Hematopoietic multipotent progenitor cell treated with erythropoietin and hydrocortisone succinate and interleukin-3 and kit ligand, for 4 days (in vitro differentiated cells): ENCODE measurements at regions not wholly inside any gene's neighbourhood (a gene's known extent, or its start where the extent isn't known, plus 50 kb on each side); places are given as distances from the start of the nearest gene placed in this dataset.

Experiments
- DNase-seq: peaks from one replicate; pipeline ENCODE4 v3.0.0-alpha.2; 2015

DNA sequence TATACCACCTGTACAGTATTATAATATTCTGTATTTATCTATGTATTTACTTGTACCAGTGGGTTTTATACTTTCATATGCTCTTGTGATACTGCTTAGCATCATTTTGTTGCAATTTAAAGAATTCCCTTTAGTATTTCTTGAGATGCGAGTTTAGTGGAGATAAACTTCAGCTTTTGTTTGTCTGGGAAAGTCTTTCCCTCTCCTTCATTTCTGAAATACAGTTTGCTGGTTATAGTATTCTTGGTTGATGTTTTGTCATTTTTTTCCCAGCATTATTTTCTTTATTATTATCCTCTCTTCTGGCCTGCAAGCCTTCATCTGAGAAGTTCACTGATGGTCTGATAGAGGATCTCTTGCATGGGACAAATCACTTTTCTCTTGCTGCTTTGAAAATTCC is 136.6 kb upstream of the MCHR2 start:
- DNase-seq, result no peak

DNA sequence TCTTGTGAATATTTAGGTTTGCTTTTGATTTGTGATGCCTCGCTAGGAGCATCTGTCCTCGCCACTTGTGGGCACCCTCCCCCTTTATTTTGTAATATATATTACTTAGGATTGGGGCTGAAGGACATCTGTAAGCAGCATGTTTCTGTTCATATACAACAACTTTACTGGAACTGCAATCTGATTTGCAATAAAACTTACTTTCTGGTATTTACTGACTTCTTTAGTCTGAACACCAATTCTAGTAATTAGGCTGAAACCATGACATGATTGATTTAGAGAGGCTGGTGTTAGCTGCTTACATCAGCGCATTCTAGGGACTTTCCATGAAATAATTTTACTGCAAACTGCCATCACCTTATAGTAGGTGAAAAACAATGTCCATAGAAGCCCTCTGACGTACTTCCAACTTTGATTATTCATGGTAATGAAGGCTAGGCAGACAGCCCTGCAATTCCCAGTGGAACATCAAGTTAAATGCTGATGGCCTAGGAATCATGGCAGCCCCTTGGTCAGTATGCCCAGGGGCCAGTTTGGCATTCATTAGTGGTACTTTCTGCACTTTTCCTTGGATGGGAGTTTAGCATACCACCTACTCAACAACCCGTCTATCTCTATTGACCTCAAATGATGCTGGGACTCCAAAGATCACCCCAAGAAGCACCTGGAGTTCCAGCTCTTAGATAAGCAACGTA is 132.9 kb upstream of the MCHR2 start:
- DNase-seq, result no peak

DNA sequence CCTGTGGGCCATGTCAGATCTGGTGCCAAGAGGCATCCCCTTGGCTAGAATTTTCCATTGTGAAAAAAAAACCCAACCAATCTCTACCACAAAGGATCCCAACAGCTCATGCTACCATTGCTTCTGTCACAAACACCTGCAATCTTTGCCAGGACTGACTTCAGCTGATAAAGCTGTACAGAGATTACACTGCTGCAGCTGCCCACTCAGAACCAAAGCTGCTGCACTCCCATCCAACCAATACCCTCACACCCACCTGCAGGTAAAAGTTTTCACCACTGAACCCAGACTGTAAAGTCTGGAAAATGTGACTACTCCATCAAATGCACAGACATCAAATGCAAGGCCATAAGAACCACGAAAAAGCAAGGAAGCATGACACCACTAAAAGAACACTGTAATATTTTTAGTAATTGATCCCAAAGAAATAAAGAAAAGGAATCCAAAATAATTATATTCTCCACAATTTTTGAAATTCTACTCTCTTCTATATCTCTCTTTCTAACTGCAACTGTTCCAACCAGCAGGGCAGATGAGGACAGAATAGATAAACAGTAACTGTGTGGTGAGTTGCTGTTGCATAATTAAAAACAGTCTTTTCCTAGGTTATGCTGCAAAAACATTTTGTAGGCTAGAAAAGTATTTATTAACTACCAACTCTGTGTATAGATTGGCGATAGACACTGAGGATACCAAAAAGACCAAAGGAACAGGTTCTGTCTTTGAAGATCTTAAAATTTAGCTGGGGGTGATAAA is 128.0 kb upstream of the MCHR2 start:
- DNase-seq, result no peak

GRCh38 chr6:100119261-100119660 is 125.2 kb upstream of the MCHR2 start:
- DNase-seq, result no peak

GRCh38 chr6:100118301-100118700 is 124.3 kb upstream of the MCHR2 start:
- no peak for DNase-seq

DNA sequence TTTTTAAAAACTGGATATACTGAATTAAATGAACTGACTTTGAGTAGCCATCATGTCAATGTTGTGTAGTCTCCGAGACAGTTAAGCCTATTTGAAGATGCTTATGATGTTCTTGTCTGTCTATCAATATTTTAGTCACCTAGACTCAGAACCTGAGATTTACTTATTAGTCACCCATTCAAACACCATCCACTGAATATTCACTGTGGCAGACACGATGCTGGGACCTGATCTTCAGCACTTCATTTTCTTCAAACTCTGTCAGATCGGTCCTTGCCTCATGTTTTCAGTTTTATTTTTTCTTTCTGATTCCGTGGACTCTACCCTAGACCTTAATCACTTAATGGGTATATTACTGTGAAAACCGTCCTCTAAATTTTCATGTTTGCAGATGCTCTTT is 123.7 kb upstream of the MCHR2 start:
- DNase-seq, result no peak

DNA sequence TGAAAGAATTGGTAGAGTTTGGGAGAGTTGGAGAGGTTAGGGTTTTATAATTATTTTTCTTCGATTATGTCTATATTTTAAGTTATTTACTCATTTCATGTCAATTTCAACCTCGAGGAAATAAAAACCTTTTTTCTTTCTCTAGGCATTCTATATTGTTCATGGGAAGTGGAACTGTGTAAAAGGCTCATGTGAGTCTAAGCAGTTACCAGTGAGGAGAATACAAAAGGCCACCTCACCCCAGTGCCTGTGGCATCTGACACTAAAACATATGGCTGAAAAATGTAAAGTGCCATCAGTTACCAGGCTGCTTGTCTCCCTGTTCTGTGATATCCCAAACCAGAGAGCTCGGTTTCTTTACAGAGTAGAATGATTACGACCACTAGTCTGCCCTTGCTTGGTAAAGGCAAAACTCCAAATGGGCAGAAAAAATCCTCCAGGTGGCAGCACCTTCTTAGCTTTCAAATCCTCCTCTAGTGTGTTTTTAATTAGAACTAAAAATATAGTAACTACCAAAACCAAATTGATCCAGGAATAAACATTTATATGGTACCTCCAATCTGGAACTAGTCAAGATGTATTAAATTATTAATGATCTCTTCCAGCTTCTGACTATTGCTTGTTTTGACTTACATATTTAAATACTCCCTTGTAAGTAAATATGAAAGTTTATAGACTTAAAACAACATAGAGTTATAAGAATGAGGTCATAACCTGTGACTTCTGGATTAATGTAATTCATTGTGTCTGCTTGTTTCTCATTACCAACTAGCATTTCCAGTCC is 122.6 kb upstream of the MCHR2 start:
- peak; percentile 71 for DNase-seq

GRCh38 chr6:100115407-100116101 is 121.5 kb upstream of the MCHR2 start:
- DNase-seq, result no peak

DNA sequence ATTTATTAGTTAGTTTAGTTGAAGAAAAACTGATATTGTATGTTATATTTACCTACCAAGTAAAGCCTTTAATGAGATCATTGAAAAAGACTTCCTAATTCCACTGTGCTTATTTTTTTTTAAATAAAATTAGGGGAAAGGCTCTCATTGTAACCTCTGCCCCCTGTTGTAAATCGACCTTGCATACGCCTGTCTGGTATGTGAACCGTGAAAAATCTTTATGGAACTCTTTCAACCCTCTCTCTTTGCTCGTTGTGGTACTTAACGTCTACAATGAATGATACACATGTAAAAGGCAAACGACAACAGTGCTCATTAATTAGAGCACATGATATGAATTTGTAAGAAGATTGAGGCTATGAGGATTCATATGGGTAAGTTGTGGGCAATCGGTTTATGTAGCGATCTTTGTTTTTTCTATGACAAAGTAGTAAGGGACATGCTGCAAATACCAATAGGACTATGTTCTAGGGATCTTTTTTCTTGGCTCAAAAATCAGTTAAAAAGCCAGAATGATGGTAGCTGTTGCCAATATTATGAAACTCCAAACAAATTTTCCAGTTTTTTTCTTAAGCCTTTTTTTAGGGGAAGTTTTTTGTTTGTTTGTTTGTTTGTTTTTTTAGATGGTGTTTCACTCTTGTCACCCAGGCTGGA is 119.0 kb upstream of the MCHR2 start:
- DNase-seq, result no peak

- DNase-seq, result no peak
Measured at GRCh38 chr6:100105919-100106529, 112.0 kb upstream of the MCHR2 start.

DNA sequence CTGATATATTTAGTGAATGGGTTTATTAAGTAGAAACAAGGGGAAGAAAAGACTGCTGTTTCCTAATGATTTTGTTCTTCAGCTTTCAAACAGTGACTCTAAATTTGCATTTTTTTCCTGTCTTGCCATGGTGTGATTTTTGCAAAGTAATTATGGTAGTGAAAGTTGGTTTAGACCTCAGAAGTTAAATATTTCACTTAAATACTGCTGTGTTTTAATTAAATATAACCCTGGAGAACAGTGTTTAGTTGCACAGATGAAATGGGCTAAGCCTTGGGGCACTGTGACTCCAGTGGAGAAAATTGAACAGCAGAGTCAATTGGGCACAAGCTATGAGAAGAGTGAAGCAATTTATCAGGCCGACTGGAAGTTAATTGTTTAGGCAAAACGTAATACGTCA is 111.1 kb upstream of the MCHR2 start:
- DNase-seq, result no peak

DNA sequence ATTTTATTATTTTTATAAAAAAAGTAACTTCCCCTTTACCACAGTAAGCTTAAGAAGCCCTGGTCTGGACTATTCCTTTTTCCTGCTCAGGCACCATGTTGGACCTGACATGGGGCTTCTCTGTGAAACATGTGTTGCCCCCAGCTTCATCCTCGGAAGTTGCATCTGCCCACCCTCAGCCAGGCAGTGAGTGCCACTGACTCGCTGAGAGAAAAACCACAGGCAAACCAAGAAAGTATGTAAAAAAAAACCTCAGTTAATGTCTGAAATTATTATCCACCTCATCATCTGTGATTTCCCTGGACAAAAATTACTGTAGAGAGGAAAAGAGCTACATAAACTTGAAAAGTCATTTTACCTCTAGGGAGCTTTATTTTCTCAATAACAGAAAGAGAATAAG is 109.9 kb upstream of the MCHR2 start:
- no peak for DNase-seq

DNA sequence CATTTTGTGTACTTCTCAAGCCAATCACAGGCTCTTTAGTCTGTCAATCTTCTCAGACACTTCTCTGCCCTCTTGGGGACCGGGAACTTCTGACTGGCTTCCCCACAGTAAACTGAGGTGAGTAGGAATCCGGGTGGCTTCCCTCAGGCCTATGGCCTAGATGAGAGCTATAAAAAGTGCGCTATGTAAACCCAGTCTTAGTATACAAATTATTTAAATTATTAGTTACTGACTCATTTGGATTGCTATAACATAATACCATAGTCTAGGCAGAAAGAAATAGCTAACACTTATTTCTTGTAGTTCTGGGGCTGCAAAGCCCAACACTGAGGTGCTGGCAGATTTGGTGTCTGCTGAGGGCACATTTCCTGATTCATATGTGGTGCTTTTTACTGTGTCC is 109.2 kb upstream of the MCHR2 start:
- no peak for DNase-seq

GRCh38 chr6:100101644-100102043 is 107.6 kb upstream of the MCHR2 start:
- no peak for DNase-seq

DNA sequence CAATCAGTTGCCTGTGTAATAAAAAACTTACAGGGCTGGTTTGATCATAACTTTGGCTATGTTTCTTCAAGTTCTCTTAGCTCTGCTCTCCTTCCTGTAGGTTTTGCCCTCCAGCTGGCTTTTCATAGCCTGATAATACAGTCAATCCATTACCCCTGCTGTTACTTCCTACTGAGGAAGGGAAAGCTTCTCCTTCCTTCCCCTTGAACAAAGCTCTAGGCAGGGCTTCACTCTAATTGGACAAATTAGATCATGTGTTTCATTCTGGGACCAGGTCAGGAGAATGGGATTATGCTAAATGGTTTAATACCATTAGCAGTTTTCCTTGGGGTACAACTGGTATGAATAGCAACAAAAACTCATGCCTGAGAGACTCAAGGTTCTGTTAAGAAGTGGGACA is 106.8 kb upstream of the MCHR2 start:
- DNase-seq, result no peak

DNA sequence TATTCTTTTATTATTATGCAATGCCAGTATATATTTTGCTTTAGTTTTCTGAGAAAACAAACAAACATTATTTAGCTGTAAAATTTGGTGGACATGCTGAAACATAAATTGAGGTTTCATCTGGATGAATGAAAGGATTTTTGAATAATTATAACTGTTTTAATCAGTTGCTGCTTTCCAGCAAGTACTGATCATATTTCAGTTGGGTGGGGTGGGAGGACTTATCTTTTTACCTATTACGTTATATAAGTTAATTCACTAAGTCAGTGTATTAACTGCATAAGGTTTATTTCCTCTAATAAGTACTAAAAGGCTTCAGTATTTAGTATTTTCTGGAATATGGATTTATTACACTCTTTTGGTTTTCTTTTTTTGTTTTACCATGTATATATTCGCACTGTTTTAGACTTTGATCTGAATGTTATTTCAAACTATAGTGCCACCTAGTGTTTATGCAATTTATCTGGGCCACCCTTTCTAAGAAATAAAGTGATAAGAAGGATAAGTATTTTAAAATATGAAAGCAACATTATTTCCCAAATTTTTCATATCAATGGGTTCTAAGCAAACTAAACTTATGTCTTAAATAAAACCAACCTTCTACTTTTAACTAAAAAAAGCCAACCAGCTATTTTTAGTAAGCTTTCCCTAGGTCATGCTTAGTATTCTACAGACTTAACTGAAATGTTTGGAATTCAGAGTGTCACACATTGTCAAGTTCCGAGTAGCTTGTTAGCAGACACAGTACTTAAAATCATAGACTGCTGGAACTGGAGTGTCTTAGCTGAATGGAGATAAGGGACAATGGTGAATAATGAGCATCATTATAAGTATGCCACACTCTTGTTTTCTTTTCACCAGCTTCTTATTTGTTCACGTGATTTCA is 105.4 kb upstream of the MCHR2 start:
- DNase-seq, result peak; percentile 65

- DNase-seq, result no peak
Measured at GRCh38 chr6:100096936-100097335, 102.9 kb upstream of the MCHR2 start.

DNA sequence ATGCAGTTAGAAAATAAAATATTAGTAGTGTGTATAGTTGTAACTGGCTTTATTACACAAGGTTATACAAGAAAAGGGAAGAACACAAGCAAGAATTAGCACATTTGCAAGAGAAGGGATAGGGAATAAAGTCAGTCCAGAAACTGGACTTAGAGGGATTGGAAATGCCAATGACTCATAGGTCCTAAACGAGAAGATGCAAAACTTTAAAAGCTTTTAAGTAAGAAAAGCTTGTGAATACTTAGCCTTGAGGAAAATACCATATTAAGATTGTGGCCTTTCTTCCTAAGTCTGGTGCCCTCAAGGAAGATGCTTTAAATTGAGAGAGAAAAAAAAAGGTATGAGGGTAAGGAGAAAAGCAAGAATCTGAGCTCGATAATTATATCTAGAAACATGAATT is 102.3 kb upstream of the MCHR2 start:
- DNase-seq, result no peak

DNA sequence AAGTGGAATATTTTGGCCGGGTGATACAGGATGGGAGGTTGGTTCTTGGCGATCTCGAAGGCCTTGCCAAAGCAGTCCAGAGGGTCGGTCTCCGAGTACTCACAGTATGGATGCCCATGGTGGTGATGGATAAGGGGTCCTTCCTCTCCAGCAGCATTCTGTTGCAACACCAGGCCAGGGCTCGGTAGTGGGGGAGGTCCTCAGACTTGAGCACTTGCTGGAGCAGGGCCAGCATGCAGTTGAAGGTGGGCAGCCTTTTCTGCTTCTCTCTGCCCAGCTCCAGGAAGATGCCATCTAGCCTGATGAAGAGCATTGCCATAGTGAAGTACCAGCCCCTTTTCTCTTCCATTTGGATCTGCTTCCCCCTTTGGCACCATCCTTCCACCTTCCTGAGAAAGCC is 99.4 kb upstream of the MCHR2 start:
- DNase-seq, result no peak

- no peak for DNase-seq
Measured at GRCh38 chr6:100088009-100088408, 94.0 kb upstream of the MCHR2 start.

- no peak for DNase-seq
Measured at GRCh38 chr6:100084991-100085364, 91.0 kb upstream of the MCHR2 start.
